ENCODE measurements at regions not wholly inside any gene's neighbourhood (a gene's known extent, or its start where the extent isn't known, plus 50 kb on each side); places are given as distances from the start of the nearest gene placed in this dataset.

- TF ChIP-seq POLR2A (IDR thresholded peaks at IDR 0.05) = no peak
- TF ChIP-seq, protein P1, sequence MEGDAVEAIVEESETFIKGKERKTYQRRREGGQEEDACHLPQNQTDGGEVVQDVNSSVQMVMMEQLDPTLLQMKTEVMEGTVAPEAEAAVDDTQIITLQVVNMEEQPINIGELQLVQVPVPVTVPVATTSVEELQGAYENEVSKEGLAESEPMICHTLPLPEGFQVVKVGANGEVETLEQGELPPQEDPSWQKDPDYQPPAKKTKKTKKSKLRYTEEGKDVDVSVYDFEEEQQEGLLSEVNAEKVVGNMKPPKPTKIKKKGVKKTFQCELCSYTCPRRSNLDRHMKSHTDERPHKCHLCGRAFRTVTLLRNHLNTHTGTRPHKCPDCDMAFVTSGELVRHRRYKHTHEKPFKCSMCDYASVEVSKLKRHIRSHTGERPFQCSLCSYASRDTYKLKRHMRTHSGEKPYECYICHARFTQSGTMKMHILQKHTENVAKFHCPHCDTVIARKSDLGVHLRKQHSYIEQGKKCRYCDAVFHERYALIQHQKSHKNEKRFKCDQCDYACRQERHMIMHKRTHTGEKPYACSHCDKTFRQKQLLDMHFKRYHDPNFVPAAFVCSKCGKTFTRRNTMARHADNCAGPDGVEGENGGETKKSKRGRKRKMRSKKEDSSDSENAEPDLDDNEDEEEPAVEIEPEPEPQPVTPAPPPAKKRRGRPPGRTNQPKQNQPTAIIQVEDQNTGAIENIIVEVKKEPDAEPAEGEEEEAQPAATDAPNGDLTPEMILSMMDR (IDR thresholded peaks at IDR 0.05) = peak in 3 of 4 donors; percentile 40 to 48 (median 42)
These were observed 202.6 kb upstream of the FOXK1 start for GRCh38 chr7:4479367-4480039.
